Suprapubic skin (tissue), 4 donors: ENCODE measurements at regions not wholly inside any gene's neighbourhood (a gene's known extent, or its start where the extent isn't known, plus 50 kb on each side); places are given as distances from the start of the nearest gene placed in this dataset.
"Not testable (repeated sequence)": the region's sequence is repeated elsewhere in the genome, so short reads cannot be mapped to it uniquely, and the experiment has no call there.

ENCODE experiments used
- DNase-seq, 2 donors: peaks; one replicate each; pipeline ENCODE4 v3.0.0-alpha.2; 2019; ENCODE audit warnings: low spot score in 2 of 2
- H3K27ac ChIP-seq: fragments of 200-600 bp; sonication (generic); one replicate; pipeline ENCODE4 v1.5.1; 2019
- H3K27me3 ChIP-seq: fragments of 200-600 bp; sonication (generic); one replicate; pipeline ENCODE4 v1.5.1; 2019
- H3K36me3 ChIP-seq: fragments of 200-600 bp; sonication (generic); one replicate; pipeline ENCODE4 v1.5.1; 2019
- H3K4me1 ChIP-seq: fragments of 200-600 bp; sonication (generic); one replicate; pipeline ENCODE4 v1.5.1; 2019
- H3K4me3 ChIP-seq: fragments of 200-600 bp; sonication (generic); one replicate; pipeline ENCODE4 v1.5.1; 2019; ENCODE audit warnings: mild to moderate bottlenecking
- H3K9me3 ChIP-seq: fragments of 200-600 bp; sonication (generic); one replicate; pipeline ENCODE4 v1.5.1; 2019
- EP300 ChIP-seq: sonication (generic); formaldehyde crosslinking; IDR thresholded peaks from one replicate; pipeline ENCODE4 v1.6.1; 2017; ENCODE audit warnings: antibody characterized with exemption
- POLR2A ChIP-seq, 2 donors: fragments of 450-650 bp; IDR thresholded peaks; one replicate each; pipeline ENCODE4 v1.6.1; 2017; ENCODE audit warnings: antibody characterized with exemption in 2 of 2, mild to moderate bottlenecking in 2 of 2, moderate library complexity in 2 of 2
- POLR2AphosphoS5 ChIP-seq, 3 donors: sonication (generic); formaldehyde crosslinking; IDR thresholded peaks; one replicate each; pipeline ENCODE4 v1.6.1; 2017; ENCODE audit warnings: antibody characterized with exemption in 3 of 3
- WGBS: methylation state at CpG from one replicate; pipeline ENCODE4 v1.1.5; 2018; 5-methylcytosine and 5-hydroxymethylcytosine counted together
- TF ChIP-seq, protein P1 (sequence below), 2 donors: fragments of 200-600 bp in 1 of 2; fragments of 450-650 bp in 1 of 2; sonication (generic) in 1 of 2; IDR thresholded peaks; one replicate each; pipeline ENCODE4 v1.5.1; 2016 to 2019; ENCODE audit warnings: antibody characterized with exemption in 2 of 2, mild to moderate bottlenecking in 1 of 2, moderate library complexity in 1 of 2

DNA sequence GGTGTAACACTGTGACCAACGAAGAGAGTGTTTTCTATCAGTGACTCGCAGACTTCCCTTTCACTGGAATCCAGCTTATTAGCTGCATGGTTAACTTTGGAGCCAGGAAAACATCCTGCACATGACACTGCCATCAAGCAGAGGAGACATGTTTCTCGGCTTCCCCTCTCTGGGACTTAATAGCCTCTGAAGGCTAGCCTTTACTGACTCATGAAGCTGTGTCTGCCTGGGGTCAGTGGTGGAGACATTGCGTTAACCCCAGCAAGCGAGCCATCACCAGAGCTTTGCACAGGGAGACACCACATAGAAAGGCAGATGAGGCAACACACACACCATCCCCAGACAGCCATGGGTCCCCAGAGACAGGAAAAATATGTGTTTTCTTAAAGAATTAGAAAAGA is 126.9 kb upstream of the PRICKLE1 start:
- no peaks in the 10 kb centered on the region for H3K4me1 ChIP-seq
- H3K36me3 ChIP-seq = no peaks in the 10 kb centered on the region
- H3K9me3 ChIP-seq = no peaks in the 10 kb centered on the region
- no peak for DNase-seq
- H3K27ac ChIP-seq = no peak overlapping the region
- TF ChIP-seq, protein P1, sequence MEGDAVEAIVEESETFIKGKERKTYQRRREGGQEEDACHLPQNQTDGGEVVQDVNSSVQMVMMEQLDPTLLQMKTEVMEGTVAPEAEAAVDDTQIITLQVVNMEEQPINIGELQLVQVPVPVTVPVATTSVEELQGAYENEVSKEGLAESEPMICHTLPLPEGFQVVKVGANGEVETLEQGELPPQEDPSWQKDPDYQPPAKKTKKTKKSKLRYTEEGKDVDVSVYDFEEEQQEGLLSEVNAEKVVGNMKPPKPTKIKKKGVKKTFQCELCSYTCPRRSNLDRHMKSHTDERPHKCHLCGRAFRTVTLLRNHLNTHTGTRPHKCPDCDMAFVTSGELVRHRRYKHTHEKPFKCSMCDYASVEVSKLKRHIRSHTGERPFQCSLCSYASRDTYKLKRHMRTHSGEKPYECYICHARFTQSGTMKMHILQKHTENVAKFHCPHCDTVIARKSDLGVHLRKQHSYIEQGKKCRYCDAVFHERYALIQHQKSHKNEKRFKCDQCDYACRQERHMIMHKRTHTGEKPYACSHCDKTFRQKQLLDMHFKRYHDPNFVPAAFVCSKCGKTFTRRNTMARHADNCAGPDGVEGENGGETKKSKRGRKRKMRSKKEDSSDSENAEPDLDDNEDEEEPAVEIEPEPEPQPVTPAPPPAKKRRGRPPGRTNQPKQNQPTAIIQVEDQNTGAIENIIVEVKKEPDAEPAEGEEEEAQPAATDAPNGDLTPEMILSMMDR (IDR thresholded peaks at IDR 0.05) = no peak
- TF ChIP-seq POLR2AphosphoS5 (IDR thresholded peaks at IDR 0.05) (no peak), POLR2A (IDR thresholded peaks at IDR 0.05) (no peak)
- WGBS = 57% methylated on average over 4 of the region's 5 CpGs
- H3K4me3 ChIP-seq = no peak overlapping the region
- no peaks in the 10 kb centered on the region for H3K27me3 ChIP-seq

DNA sequence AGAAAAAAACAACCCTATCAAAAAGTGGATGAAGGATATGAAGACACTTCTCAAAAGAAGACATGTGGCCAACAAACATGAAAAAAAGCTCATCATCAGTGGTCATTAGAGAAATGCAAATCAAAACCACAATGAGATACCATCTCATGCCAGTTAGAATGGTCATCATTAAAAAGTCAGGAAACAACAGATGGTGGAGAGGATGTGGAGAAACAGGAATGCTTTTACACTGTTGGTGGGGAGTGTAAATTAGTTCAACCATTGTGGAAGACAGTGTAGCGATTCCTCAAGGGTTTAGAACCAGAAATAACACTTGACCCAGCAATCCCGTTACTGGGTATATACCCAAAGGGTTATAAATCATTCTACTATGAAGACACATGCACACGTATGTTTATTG is 124.0 kb upstream of the PRICKLE1 start:
- not testable (repeated sequence) for H3K27ac ChIP-seq, H3K36me3 ChIP-seq, H3K4me1 ChIP-seq, DNase-seq, H3K4me3 ChIP-seq, H3K9me3 ChIP-seq, H3K27me3 ChIP-seq
- WGBS = 81% methylated on average over 3 of the region's 3 CpGs

DNA sequence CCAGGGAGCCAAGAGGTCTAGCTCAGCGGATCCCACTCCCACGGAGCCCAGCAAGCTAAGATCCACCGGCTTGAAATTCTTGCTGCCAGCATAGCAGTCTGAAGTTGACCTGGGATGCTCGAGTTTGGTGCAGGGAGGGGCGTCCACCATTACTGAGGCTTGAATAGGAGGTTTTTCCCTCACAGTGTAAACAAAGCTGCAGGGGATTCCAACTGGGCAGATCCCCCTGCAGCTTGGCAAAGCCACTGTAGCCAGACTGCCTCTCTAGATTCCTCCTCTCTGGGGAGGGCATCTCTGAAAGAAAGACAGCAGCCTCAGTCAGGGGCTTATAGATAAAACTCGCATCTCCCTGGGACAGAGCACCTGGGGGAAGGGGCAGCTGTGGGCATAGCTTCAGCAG is 118.8 kb upstream of the PRICKLE1 start:
- H3K4me1 ChIP-seq = peaks cover 24% of the 10 kb centered on the region
- H3K36me3 ChIP-seq, H3K9me3 ChIP-seq, H3K4me3 ChIP-seq, H3K27me3 ChIP-seq, H3K27ac ChIP-seq, DNase-seq: not testable (repeated sequence)
- WGBS = 68% methylated on average over 5 of the region's 6 CpGs

DNA sequence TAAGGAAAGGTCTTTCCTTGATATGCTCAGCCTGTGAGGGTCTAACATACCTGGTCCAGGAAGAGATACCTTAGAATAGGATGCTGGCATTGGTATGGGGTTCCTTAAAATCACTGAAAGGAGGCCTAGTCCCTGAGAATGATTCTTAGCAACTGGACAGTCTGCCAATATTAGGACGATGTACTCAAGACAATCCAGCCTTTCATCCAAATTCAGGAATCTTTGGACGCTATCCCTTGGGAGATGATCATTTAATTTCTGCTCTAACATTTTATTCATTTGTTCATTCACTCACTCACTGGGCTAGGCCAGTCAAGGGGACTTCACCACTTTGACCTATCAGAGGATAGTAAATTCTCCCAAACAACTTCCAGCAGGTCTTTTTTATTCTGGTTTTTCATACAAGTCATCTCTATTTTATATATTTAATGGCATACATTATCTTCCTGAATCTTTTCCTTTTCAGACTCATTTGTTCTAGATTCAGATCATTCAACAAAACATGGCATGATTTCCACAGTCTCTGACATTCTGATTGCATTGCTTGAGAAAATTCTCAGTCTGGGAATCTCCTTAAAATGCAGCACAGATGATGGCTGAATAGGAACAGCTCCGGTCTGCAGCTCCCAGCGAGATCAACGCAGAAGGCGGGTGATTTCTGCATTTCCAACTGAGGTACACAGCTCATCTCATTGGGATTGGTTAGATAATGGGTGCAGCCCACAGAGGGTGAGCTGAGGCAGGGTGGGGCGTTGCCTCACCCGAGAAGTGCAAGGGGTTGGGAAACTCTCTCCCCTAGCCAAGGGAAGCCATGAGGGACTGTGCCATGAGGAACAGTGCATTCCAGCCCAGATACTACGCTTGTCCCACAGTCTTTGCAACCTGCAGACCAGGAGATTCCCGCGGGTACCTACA is 118.0 kb upstream of the PRICKLE1 start:
- H3K9me3 ChIP-seq = no peaks in the 10 kb centered on the region
- no peaks in the 10 kb centered on the region for H3K36me3 ChIP-seq
- DNase-seq = no peak
- H3K27me3 ChIP-seq = no peaks in the 10 kb centered on the region
- no peak overlapping the region for H3K27ac ChIP-seq
- peaks cover 24% of the 10 kb centered on the region for H3K4me1 ChIP-seq
- H3K4me3 ChIP-seq = no peak overlapping the region
- 87% methylated on average over 10 of the region's 11 CpGs for WGBS
- TF ChIP-seq POLR2AphosphoS5 (IDR thresholded peaks at IDR 0.05) = no peak
- TF ChIP-seq, protein P1 (IDR thresholded peaks at IDR 0.05) = no peak
- no peak for TF ChIP-seq POLR2A (IDR thresholded peaks at IDR 0.05)
- no peak for TF ChIP-seq EP300

DNA sequence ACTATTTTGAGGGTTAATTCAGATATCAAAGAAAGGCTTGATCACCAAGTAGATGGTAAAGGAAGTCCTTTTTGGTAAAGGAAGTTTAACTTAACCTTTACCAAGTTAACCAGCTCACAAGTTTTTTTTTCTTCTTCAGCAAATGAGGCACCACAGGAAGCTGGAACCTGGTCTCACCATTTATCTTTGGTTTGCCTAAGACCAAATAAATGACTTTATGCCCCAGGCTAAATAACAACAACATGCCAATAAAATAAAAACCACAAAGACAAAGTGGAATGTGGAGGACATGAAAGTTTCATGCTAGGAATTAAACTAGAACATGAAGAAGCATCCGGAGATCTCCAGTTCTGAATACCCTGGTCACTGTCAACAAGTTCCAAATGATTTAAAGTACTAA is 116.8 kb upstream of the PRICKLE1 start:
- Histone ChIP-seq H3K27me3 (no peaks in the 10 kb centered on the region), H3K4me3 (no peak overlapping the region), H3K27ac (peak overlapping the region; percentile 34), H3K4me1 (peaks cover 24% of the 10 kb centered on the region), H3K9me3 (no peaks in the 10 kb centered on the region), H3K36me3 (no peaks in the 10 kb centered on the region)
- WGBS = 61% methylated on average over 1 of the region's 1 CpG
- no peak for DNase-seq
- TF ChIP-seq POLR2AphosphoS5 (IDR thresholded peaks at IDR 0.05) (no peak), EP300 (no peak), POLR2A (IDR thresholded peaks at IDR 0.05) (no peak)
- TF ChIP-seq, protein P1 (IDR thresholded peaks at IDR 0.05) = no peak

DNA sequence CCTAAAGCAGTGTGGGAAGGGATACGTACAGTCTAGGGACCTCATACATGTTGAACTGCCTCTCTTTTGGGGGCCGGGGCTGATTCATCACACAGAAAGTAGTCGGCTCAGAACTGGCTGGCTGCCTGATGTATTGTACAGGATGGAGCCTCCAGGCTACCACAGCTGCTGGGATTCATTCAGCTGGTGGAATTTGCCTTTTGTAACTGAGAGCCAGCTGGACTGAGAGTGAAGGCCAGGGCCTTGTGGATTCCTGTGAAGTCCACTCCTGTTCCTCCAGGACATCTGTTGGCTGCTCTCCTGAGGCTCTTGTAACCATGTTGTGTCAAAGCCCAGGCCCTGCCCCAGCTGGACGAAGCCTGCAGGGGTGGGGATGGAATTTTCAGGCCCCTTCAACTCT is 116.3 kb upstream of the PRICKLE1 start:
- DNase-seq = peak; percentile 78 to 83
- no peaks in the 10 kb centered on the region for H3K9me3 ChIP-seq
- TF ChIP-seq POLR2A (IDR thresholded peaks at IDR 0.05) = no peak
- TF ChIP-seq EP300 = no peak
- TF ChIP-seq, protein P1 (IDR thresholded peaks at IDR 0.05) = no peak
- no peak for TF ChIP-seq POLR2AphosphoS5 (IDR thresholded peaks at IDR 0.05)
- H3K4me3 ChIP-seq = no peak overlapping the region
- WGBS = 34% methylated on average over 4 of the region's 4 CpGs
- H3K27me3 ChIP-seq = no peaks in the 10 kb centered on the region
- peak overlapping the region; percentile 34 for H3K27ac ChIP-seq
- H3K4me1 ChIP-seq = peaks cover 24% of the 10 kb centered on the region
- H3K36me3 ChIP-seq = no peaks in the 10 kb centered on the region
